ENCODE measurements at regions not wholly inside any gene's neighbourhood (a gene's known extent, or its start where the extent isn't known, plus 50 kb on each side); places are given as distances from the start of the nearest gene placed in this dataset.

- Histone ChIP-seq H3K79me2 (replicated peaks; ENCODE audit: insufficient read depth, low read length) (no peaks in the 10 kb centered on the region), H3K9me3 (ENCODE audit: low read length) (no peaks in the 10 kb centered on the region), H4K20me1 (ENCODE audit: insufficient read depth) (no peaks in the 10 kb centered on the region), H3F3A (ENCODE audit: insufficient read depth, low read length, poor library complexity, severe bottlenecking) (no peaks in the 10 kb centered on the region), H3K4me2 (ENCODE audit: low read length) (no peak overlapping the region), H3K4me3 (ENCODE audit: low read length) (no peak overlapping the region), H2AFZ (ENCODE audit: low read depth, low read length) (no peak overlapping the region), H3K9me2 (ENCODE audit: insufficient read depth, low read length) (no peaks in the 10 kb centered on the region), H3K36me3 (ENCODE audit: insufficient read depth, low read length) (no peaks in the 10 kb centered on the region), H3K9ac (ENCODE audit: low read length) (no peak overlapping the region), H3K27me3 (ENCODE audit: insufficient read depth, low read depth, low read length) (no peaks in the 10 kb centered on the region), H3K27ac (ENCODE audit: low read length) (no peak overlapping the region)
- TF ChIP-seq EP300 (conservative IDR thresholded peaks at IDR 0.05; ENCODE audit: poor library complexity, severe bottlenecking) (no peak), CTCF (IDR thresholded peaks at IDR 0.05; ENCODE audit: poor library complexity, severe bottlenecking) (no peak), TAF1 (IDR thresholded peaks at IDR 0.05; ENCODE audit: low read depth) (no peak), EZH2 (IDR thresholded peaks at IDR 0.05; ENCODE audit: borderline replicate concordance, insufficient read depth, low read length, poor library complexity, severe bottlenecking) (no peak), SMC3 (conservative IDR thresholded peaks at IDR 0.05; ENCODE audit: poor library complexity) (no peak), REST (IDR thresholded peaks at IDR 0.05; ENCODE audit: borderline replicate concordance) (no peak)
Measured at GRCh38 chr6:81233990-81234389, 518.5 kb downstream of the TENT5A start.

GRCh38 chr6:81228912-81229555, 523.4 kb downstream of the TENT5A start:
- Histone ChIP-seq H3K9me2 (ENCODE audit: insufficient read depth, low read length) (no peaks in the 10 kb centered on the region), H3K36me3 (ENCODE audit: insufficient read depth, low read length) (no peaks in the 10 kb centered on the region), H3F3A (ENCODE audit: insufficient read depth, low read length, poor library complexity, severe bottlenecking) (no peaks in the 10 kb centered on the region), H3K27ac (ENCODE audit: low read length) (no peak overlapping the region), H3K4me3 (ENCODE audit: low read length) (no peak overlapping the region), H4K20me1 (ENCODE audit: insufficient read depth) (no peaks in the 10 kb centered on the region), H2AFZ (ENCODE audit: low read depth, low read length) (no peak overlapping the region), H3K9ac (ENCODE audit: low read length) (no peak overlapping the region), H3K9me3 (ENCODE audit: low read length) (no peaks in the 10 kb centered on the region), H3K4me2 (ENCODE audit: low read length) (no peak overlapping the region), H3K79me2 (replicated peaks; ENCODE audit: insufficient read depth, low read length) (no peaks in the 10 kb centered on the region), H3K27me3 (ENCODE audit: insufficient read depth, low read depth, low read length) (no peaks in the 10 kb centered on the region)
- TF ChIP-seq RAD21 (conservative IDR thresholded peaks at IDR 0.05) (no peak), SMC3 (conservative IDR thresholded peaks at IDR 0.05; ENCODE audit: poor library complexity) (no peak), MXI1 (conservative IDR thresholded peaks at IDR 0.05; ENCODE audit: poor library complexity, severe bottlenecking) (no peak), EP300 (conservative IDR thresholded peaks at IDR 0.05; ENCODE audit: poor library complexity, severe bottlenecking) (peak; percentile 27)
